Neutrophil (primary cell): ENCODE measurements at regions not wholly inside any gene's neighbourhood (a gene's known extent, or its start where the extent isn't known, plus 50 kb on each side); places are given as distances from the start of the nearest gene placed in this dataset.

Experiments
- H3K27ac ChIP-seq: fragments of 200-600 bp; sonication (generic); 2 replicates; pipeline ENCODE4 v1.5.1; 2016; ENCODE audit warnings: mild to moderate bottlenecking, moderate library complexity
- H3K27me3 ChIP-seq: fragments of 200-600 bp; sonication (generic); 2 replicates; pipeline ENCODE4 v1.6.0; 2016; ENCODE audit warnings: mild to moderate bottlenecking
- H3K36me3 ChIP-seq: fragments of 200-600 bp; sonication (generic); 2 replicates; pipeline ENCODE4 v1.5.1; 2017
- H3K4me1 ChIP-seq, 2 experiments: fragments of 200-600 bp in 1 of 2; sonication (generic) in 1 of 2; 1 replicate in 1 of 2; 2 replicates in 1 of 2; pipeline versions ENCODE4 v1.5.1 to v1.6.1; 2013 to 2016; ENCODE audit warnings: low read depth in 1 of 2, low read length in 1 of 2, mild to moderate bottlenecking in 1 of 2, moderate library complexity in 1 of 2; ENCODE audit not compliant: control insufficient read depth in 1 of 2, insufficient read depth in 1 of 2
- H3K4me3 ChIP-seq, 2 experiments: fragments of 200-600 bp in 1 of 2; sonication (generic) in 1 of 2; 1 replicate in 1 of 2; 2 replicates in 1 of 2; pipeline ENCODE4 v1.5.1; 2013 to 2016; ENCODE audit warnings: low read depth in 1 of 2, low read length in 1 of 2, mild to moderate bottlenecking in 1 of 2, moderate library complexity in 1 of 2
- H3K9me3 ChIP-seq: fragments of 200-600 bp; sonication (generic); 2 replicates; pipeline ENCODE4 v1.5.1; 2016
- CTCF ChIP-seq: fragments of 200-600 bp; sonication (generic); IDR thresholded peaks from 2 replicates; pipeline ENCODE4 v1.5.1; 2016; ENCODE audit warnings: antibody characterized with exemption

- H3K27ac ChIP-seq = no peak overlapping the region
- H3K27me3 ChIP-seq = no peaks in the 10 kb centered on the region
- no peaks in the 10 kb centered on the region for H3K4me1 ChIP-seq
- H3K36me3 ChIP-seq = no peaks in the 10 kb centered on the region
- H3K4me3 ChIP-seq = no peak overlapping the region
- TF ChIP-seq CTCF = no peak
- peaks cover 3% of the 10 kb centered on the region for H3K9me3 ChIP-seq
These were observed 149.6 kb downstream of the QRSL1 start for GRCh38 chr6:106778943-106779342.

GRCh38 chr6:106773996-106774629, 144.7 kb downstream of the QRSL1 start:
- Histone ChIP-seq H3K36me3 (no peaks in the 10 kb centered on the region), H3K27me3 (no peaks in the 10 kb centered on the region), H3K9me3 (peaks cover 11% of the 10 kb centered on the region), H3K4me1 (no peaks in the 10 kb centered on the region), H3K27ac (no peak overlapping the region), H3K4me3 (no peak overlapping the region)
- TF ChIP-seq CTCF = no peak

GRCh38 chr6:106773522-106773921, 144.1 kb downstream of the QRSL1 start:
- no peaks in the 10 kb centered on the region for H3K27me3 ChIP-seq
- H3K27ac ChIP-seq = no peak overlapping the region
- H3K9me3 ChIP-seq = peaks cover 8% of the 10 kb centered on the region
- H3K4me3 ChIP-seq = no peak overlapping the region
- H3K36me3 ChIP-seq = no peaks in the 10 kb centered on the region
- no peaks in the 10 kb centered on the region for H3K4me1 ChIP-seq
- TF ChIP-seq CTCF = no peak

- TF ChIP-seq CTCF = no peak
- H3K36me3 ChIP-seq = no peaks in the 10 kb centered on the region
- no peaks in the 10 kb centered on the region for H3K27me3 ChIP-seq
- peaks cover 8% of the 10 kb centered on the region for H3K9me3 ChIP-seq
- no peaks in the 10 kb centered on the region for H3K4me1 ChIP-seq
- H3K27ac ChIP-seq = no peak overlapping the region
- no peak overlapping the region for H3K4me3 ChIP-seq
These were observed 143.1 kb downstream of the QRSL1 start for GRCh38 chr6:106772270-106773142.

- no peaks in the 10 kb centered on the region for H3K27me3 ChIP-seq
- no peak for TF ChIP-seq CTCF
- no peak overlapping the region for H3K4me3 ChIP-seq
- no peaks in the 10 kb centered on the region for H3K36me3 ChIP-seq
- H3K9me3 ChIP-seq = peaks cover 8% of the 10 kb centered on the region
- H3K4me1 ChIP-seq = no peaks in the 10 kb centered on the region
- no peak overlapping the region for H3K27ac ChIP-seq
These were observed 142.4 kb downstream of the QRSL1 start for GRCh38 chr6:106771822-106772221.
